ENCODE measurements at regions not wholly inside any gene's neighbourhood (a gene's known extent, or its start where the extent isn't known, plus 50 kb on each side); places are given as distances from the start of the nearest gene placed in this dataset.
A peak's percentile ranks its signal among the peaks of the same experiment; 100 is the strongest.

DNA sequence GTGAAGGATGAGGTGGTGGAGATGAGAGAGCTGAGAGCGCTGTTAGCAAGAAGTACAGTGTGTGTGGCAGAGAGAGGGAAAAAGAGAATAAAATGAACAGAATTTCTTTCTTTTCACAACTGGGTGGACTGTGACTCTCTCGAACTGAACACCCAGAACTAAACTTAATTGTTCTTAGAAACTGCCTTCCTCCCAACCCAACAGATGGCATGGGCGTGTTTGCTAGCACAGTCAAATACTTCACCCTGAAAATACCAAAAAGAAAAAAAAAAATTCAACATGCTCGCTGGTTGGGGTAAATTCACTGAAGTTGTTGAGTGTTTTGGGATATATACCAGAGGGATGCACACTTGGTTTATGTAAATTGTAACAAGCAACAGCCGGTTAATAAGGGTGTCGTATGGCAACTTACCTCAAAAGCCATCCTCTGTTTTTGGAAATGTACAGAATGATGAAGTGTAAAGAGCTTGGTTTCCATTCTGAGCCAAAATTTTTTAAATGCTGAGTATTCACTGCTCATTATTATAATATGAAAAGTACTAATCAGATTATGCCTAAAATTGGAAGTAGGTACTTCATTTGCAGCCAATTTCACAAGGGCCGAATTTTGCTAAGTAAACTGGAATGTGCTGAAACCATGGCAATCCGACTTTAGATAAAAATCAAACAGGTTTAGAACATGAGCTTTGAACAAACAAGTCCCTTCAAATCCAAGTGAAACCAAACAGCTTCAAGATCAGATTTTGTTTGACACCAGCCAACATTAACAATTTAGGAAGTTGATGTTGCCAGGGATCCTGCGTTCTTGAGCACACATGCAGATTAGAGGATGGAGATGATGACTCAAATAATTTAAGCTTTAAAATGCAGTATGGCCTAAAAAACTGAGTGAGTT, 115.8 kb downstream of the ZIC5 start:
- H3K4me3 Mint-ChIP-seq = no peak overlapping the region
- no peak for DNase-seq
- H3K27ac Mint-ChIP-seq = no peak overlapping the region

DNA sequence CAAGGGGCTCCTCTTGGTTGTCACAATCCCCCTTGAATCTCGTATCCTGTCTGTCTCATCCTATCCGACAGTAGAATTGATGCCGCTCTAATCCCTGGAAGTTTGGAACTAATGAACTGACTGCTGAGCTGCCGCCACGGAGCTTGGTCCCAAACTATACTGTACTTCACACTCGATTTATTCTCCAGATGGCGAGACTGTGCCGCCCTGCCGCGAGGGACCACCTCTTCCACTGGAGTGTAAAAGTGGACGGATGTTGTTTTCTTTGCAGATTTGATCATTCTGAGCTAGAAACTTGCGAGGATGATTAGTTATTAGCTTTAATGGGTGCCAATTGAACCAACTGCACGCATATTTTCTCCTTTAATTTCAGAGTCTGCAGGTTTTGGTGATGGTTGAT, 117.2 kb downstream of the ZIC5 start:
- Histone ChIP-seq H3K9me3 (ENCODE audit: control insufficient read depth in 2 of 2, low read length in 2 of 2) (no peaks in the 10 kb centered on the region), H3K27ac (ENCODE audit: insufficient read depth, low read length, poor library complexity, severe bottlenecking) (no peak overlapping the region), H3K4me1 (ENCODE audit: control insufficient read depth, insufficient read depth, low read length, poor library complexity, severe bottlenecking) (peaks cover 2% of the 10 kb centered on the region), H3K27me3 (ENCODE audit: control insufficient read depth, insufficient read depth, low read length) (no peaks in the 10 kb centered on the region), H3K36me3 (ENCODE audit: control insufficient read depth, insufficient read depth, low read length) (no peaks in the 10 kb centered on the region), H3K4me3 (ENCODE audit: low read depth, low read length) (no peak overlapping the region)
- DNase-seq (no peak), ATAC-seq (ENCODE audit: low read depth in 2 of 2) (no peak)
- peak overlapping the region in 1 of 4 donors; percentile 47 for H3K4me3 Mint-ChIP-seq
- H3K4me1 Mint-ChIP-seq = peaks cover 0 to 8% (median 6%) of the 10 kb centered on the region in 4 donors
- H3K27me3 Mint-ChIP-seq = no peaks in the 10 kb centered on the region
- H3K9me3 Mint-ChIP-seq = peaks cover 0 to 1% (median 0%) of the 10 kb centered on the region in 7 donors
- H3K27ac Mint-ChIP-seq = no peak overlapping the region
- H3K36me3 Mint-ChIP-seq = peaks cover 15% of the 10 kb centered on the region

More for the DNA sequence above, 115.8 kb downstream of the ZIC5 start:
- Histone ChIP-seq H3K27ac (ENCODE audit: insufficient read depth, low read length, poor library complexity, severe bottlenecking) (no peak overlapping the region), H3K9me3 (ENCODE audit: control insufficient read depth in 2 of 2, low read length in 2 of 2) (no peaks in the 10 kb centered on the region), H3K36me3 (ENCODE audit: control insufficient read depth, insufficient read depth, low read length) (no peaks in the 10 kb centered on the region), H3K4me1 (ENCODE audit: control insufficient read depth, insufficient read depth, low read length, poor library complexity, severe bottlenecking) (peaks cover 9% of the 10 kb centered on the region), H3K27me3 (ENCODE audit: control insufficient read depth, insufficient read depth, low read length) (no peaks in the 10 kb centered on the region), H3K4me3 (ENCODE audit: low read depth, low read length) (no peak overlapping the region)
- H3K36me3 Mint-ChIP-seq = peaks cover 15% of the 10 kb centered on the region
- no peaks in the 10 kb centered on the region for H3K27me3 Mint-ChIP-seq
- peaks cover 0 to 16% (median 12%) of the 10 kb centered on the region in 4 donors for H3K4me1 Mint-ChIP-seq
- ATAC-seq (ENCODE audit: low read depth in 2 of 2) = no peak
- H3K9me3 Mint-ChIP-seq = no peaks in the 10 kb centered on the region

DNA sequence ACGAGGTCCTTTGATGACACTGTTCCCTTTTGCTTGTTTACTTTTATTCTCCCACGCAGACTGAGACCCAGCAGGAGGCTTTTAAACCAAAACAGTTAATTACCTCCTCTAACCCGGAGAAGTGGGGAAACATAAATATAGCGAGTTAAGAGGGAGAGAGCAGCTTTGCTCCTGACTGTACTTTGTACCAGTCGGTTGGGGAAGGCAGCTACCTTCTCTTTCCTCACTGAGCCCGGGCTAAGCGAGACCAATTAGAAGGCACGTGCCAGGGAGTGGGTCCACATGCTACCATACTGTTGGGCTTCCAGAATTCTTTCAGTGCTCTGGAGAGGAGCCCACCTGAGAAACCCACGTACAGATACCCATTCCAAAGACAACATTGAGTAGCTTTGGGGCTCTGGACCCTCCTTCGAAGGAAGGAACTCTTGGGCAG, 124.2 kb downstream of the ZIC5 start:
- no peak for ATAC-seq (ENCODE audit: low read depth in 2 of 2)
- H3K36me3 ChIP-seq (ENCODE audit: control insufficient read depth, insufficient read depth, low read length) = no peaks in the 10 kb centered on the region
- H3K9me3 ChIP-seq (ENCODE audit: control insufficient read depth in 2 of 2, low read length in 2 of 2) = no peaks in the 10 kb centered on the region
- Mint-ChIP-seq H3K36me3 (peaks cover 3% of the 10 kb centered on the region), H3K4me1 (peaks cover 0 to 2% (median 0%) of the 10 kb centered on the region in 4 donors), H3K27ac (no peak overlapping the region), H3K27me3 (no peaks in the 10 kb centered on the region), H3K9me3 (peaks cover 0 to 1% (median 0%) of the 10 kb centered on the region in 7 donors), H3K4me3 (no peak overlapping the region)
- H3K27ac ChIP-seq (ENCODE audit: insufficient read depth, low read length, poor library complexity, severe bottlenecking) = no peak overlapping the region
- H3K4me1 ChIP-seq (ENCODE audit: control insufficient read depth, insufficient read depth, low read length, poor library complexity, severe bottlenecking) = no peaks in the 10 kb centered on the region
- no peaks in the 10 kb centered on the region for H3K27me3 ChIP-seq (ENCODE audit: control insufficient read depth, insufficient read depth, low read length)
- H3K4me3 ChIP-seq (ENCODE audit: low read depth, low read length) = no peak overlapping the region
- no peak for DNase-seq

DNA sequence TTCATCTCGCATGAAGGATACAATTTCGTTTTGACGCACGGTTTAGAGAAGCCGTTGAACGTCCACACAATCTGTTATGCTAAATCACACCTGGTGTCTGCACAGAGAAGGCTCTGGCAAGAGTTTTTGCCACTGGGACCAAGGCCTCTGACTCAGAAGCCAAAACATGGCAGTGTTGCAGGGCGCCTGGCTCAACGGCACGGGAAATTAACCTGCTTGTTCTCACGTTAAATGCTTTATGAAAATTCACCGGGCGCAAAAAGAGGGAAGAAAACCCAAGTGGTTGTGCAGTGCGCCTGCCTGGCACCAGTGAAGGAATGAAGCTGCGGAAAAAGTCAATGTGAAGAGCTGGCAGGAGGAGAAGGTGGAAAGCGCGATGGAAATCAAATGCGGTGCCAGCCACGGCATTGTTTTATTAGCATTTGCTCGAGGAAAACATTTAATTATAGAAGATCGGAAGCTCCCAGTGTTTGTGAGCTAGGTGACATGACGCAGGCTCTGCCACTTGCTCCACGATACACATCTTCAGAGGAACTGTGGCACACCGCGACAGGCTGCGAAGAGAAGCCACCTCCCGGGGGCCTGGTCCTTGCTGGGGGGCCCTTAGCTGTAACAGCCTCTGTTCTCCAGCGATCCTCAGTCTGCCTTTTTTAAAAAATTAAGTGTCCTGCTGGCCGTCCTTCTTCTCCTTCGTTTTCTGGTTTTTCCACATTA, 126.2 kb downstream of the ZIC5 start:
- Mint-ChIP-seq H3K4me3 (no peak overlapping the region), H3K36me3 (peaks cover 6% of the 10 kb centered on the region), H3K27ac (no peak overlapping the region), H3K27me3 (no peaks in the 10 kb centered on the region), H3K9me3 (peaks cover 0 to 1% (median 0%) of the 10 kb centered on the region in 7 donors), H3K4me1 (peaks cover 0 to 8% (median 0%) of the 10 kb centered on the region in 4 donors)
- DNase-seq (no peak), ATAC-seq (ENCODE audit: low read depth in 2 of 2) (no peak)
- H3K4me1 ChIP-seq (ENCODE audit: control insufficient read depth, insufficient read depth, low read length, poor library complexity, severe bottlenecking) = no peaks in the 10 kb centered on the region
- no peak overlapping the region for H3K27ac ChIP-seq (ENCODE audit: insufficient read depth, low read length, poor library complexity, severe bottlenecking)
- no peaks in the 10 kb centered on the region for H3K9me3 ChIP-seq (ENCODE audit: control insufficient read depth in 2 of 2, low read length in 2 of 2)
- no peak overlapping the region for H3K4me3 ChIP-seq (ENCODE audit: low read depth, low read length)
- H3K36me3 ChIP-seq (ENCODE audit: control insufficient read depth, insufficient read depth, low read length) = no peaks in the 10 kb centered on the region
- H3K27me3 ChIP-seq (ENCODE audit: control insufficient read depth, insufficient read depth, low read length) = no peaks in the 10 kb centered on the region

DNA sequence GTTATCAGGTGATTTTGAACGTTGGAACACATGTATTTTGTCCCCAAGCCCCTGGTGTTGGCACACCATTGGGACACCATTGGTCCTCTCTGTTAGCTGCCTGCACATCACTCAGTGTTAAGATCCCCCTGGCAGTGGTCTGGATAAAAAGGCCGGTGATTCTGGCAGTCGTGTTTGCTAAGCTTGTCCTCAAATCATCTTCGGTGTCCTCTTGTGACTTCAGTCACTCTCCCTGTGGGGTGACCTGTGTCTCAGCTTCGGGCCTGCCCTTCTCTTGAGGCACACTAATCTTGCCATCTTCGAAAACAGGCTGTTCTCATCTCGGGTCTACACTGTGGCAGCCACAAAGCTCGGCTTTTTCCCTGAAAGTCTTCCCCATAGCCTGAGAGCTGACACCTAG, 127.1 kb downstream of the ZIC5 start:
- H3K36me3 Mint-ChIP-seq = peaks cover 6% of the 10 kb centered on the region
- DNase-seq (no peak), ATAC-seq (ENCODE audit: low read depth in 2 of 2) (no peak)
- Histone ChIP-seq H3K36me3 (ENCODE audit: control insufficient read depth, insufficient read depth, low read length) (no peaks in the 10 kb centered on the region), H3K9me3 (ENCODE audit: control insufficient read depth in 2 of 2, low read length in 2 of 2) (no peaks in the 10 kb centered on the region), H3K4me3 (ENCODE audit: low read depth, low read length) (no peak overlapping the region), H3K27ac (ENCODE audit: insufficient read depth, low read length, poor library complexity, severe bottlenecking) (no peak overlapping the region), H3K4me1 (ENCODE audit: control insufficient read depth, insufficient read depth, low read length, poor library complexity, severe bottlenecking) (no peaks in the 10 kb centered on the region), H3K27me3 (ENCODE audit: control insufficient read depth, insufficient read depth, low read length) (no peaks in the 10 kb centered on the region)
- H3K9me3 Mint-ChIP-seq = no peaks in the 10 kb centered on the region
- no peaks in the 10 kb centered on the region for H3K27me3 Mint-ChIP-seq
- peaks cover 0 to 8% (median 0%) of the 10 kb centered on the region in 4 donors for H3K4me1 Mint-ChIP-seq
- no peak overlapping the region for H3K27ac Mint-ChIP-seq
- H3K4me3 Mint-ChIP-seq = no peak overlapping the region

DNA sequence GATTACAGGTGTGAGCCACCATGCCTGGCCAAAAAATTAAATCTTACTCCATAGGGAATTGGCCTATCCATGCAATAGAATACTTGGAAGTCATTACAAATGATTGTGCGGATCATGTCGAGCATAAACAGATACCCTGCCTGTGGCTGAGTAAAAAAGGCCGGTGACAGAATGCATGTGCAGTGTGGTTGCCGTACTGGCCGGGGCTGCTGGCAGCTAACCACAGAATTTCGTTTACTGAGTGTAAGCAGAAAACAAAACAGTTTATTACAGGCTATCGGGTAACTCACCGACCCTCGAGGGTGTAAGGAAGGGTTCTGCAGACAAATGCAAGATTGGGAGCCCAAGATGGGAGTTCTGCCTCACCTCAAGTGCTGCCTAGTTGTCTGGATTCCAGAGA, 127.7 kb downstream of the ZIC5 start:
- Histone ChIP-seq H3K9me3 (ENCODE audit: control insufficient read depth in 2 of 2, low read length in 2 of 2) (no peaks in the 10 kb centered on the region), H3K27ac (ENCODE audit: insufficient read depth, low read length, poor library complexity, severe bottlenecking) (no peak overlapping the region), H3K4me1 (ENCODE audit: control insufficient read depth, insufficient read depth, low read length, poor library complexity, severe bottlenecking) (no peaks in the 10 kb centered on the region), H3K36me3 (ENCODE audit: control insufficient read depth, insufficient read depth, low read length) (no peaks in the 10 kb centered on the region), H3K4me3 (ENCODE audit: low read depth, low read length) (no peak overlapping the region), H3K27me3 (ENCODE audit: control insufficient read depth, insufficient read depth, low read length) (no peaks in the 10 kb centered on the region)
- DNase-seq = no peak
- peaks cover 0 to 8% (median 0%) of the 10 kb centered on the region in 4 donors for H3K4me1 Mint-ChIP-seq
- no peak overlapping the region for H3K27ac Mint-ChIP-seq
- H3K36me3 Mint-ChIP-seq = peaks cover 6% of the 10 kb centered on the region
- no peaks in the 10 kb centered on the region for H3K9me3 Mint-ChIP-seq
- ATAC-seq (ENCODE audit: low read depth in 2 of 2) = no peak
- no peak overlapping the region for H3K4me3 Mint-ChIP-seq
- H3K27me3 Mint-ChIP-seq = no peaks in the 10 kb centered on the region

DNA sequence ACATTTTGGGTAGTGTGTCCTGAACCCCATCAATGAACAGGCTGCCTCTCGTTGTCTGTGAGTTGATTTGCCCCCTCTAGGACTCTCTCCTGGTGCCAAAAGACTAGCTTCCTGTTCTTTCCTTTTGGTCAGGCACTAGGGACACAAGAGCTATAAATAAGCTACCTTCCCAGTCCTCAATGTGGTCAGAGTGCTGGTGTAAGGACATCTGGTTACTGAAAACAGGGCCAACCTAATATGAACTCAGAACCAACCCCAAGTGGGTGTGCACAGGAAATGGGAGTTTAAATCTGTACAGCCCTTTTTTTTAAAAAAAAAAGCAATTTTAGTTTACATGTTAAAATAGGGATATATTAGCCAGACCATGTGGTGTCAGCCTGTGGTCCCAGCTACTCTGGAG, 129.2 kb downstream of the ZIC5 start:
- H3K4me3 ChIP-seq (ENCODE audit: low read depth, low read length) = no peak overlapping the region
- H3K27ac Mint-ChIP-seq = no peak overlapping the region
- H3K9me3 ChIP-seq (ENCODE audit: control insufficient read depth in 2 of 2, low read length in 2 of 2) = no peaks in the 10 kb centered on the region
- H3K36me3 ChIP-seq (ENCODE audit: control insufficient read depth, insufficient read depth, low read length) = no peaks in the 10 kb centered on the region
- H3K4me1 Mint-ChIP-seq = peaks cover 0 to 8% (median 0%) of the 10 kb centered on the region in 4 donors
- DNase-seq (no peak), ATAC-seq (ENCODE audit: low read depth in 2 of 2) (no peak)
- H3K9me3 Mint-ChIP-seq = no peaks in the 10 kb centered on the region
- H3K27ac ChIP-seq (ENCODE audit: insufficient read depth, low read length, poor library complexity, severe bottlenecking) = no peak overlapping the region
- no peaks in the 10 kb centered on the region for H3K27me3 ChIP-seq (ENCODE audit: control insufficient read depth, insufficient read depth, low read length)
- H3K36me3 Mint-ChIP-seq = peaks cover 6% of the 10 kb centered on the region
- no peak overlapping the region for H3K4me3 Mint-ChIP-seq
- H3K27me3 Mint-ChIP-seq = no peaks in the 10 kb centered on the region
- no peaks in the 10 kb centered on the region for H3K4me1 ChIP-seq (ENCODE audit: control insufficient read depth, insufficient read depth, low read length, poor library complexity, severe bottlenecking)

Measured in CD4-positive, CD25-positive, alpha-beta regulatory T cell (primary cell).